ENCODE measurements at regions not wholly inside any gene's neighbourhood (a gene's known extent, or its start where the extent isn't known, plus 50 kb on each side); places are given as distances from the start of the nearest gene placed in this dataset.

DNA sequence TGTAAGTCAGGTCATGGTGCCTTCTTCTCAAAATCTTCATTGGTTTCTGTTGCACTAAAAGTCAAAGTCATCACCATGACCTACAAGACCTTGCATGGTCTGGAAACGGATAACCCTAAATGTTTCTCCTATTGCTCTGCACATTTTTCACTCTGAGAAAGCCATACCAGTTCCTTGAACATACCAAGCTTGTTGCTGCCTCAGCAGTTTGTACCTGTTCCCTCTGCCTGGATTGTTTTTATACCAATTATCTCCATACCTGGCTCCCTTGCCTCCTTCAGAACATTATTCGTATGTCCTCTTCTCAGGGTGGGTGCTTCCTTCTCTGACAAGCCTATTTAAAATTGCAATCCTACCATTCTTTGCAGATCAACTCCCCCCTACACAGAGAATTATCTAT, 498.4 kb downstream of the DSC3 start:
- TF ChIP-seq, protein P1, sequence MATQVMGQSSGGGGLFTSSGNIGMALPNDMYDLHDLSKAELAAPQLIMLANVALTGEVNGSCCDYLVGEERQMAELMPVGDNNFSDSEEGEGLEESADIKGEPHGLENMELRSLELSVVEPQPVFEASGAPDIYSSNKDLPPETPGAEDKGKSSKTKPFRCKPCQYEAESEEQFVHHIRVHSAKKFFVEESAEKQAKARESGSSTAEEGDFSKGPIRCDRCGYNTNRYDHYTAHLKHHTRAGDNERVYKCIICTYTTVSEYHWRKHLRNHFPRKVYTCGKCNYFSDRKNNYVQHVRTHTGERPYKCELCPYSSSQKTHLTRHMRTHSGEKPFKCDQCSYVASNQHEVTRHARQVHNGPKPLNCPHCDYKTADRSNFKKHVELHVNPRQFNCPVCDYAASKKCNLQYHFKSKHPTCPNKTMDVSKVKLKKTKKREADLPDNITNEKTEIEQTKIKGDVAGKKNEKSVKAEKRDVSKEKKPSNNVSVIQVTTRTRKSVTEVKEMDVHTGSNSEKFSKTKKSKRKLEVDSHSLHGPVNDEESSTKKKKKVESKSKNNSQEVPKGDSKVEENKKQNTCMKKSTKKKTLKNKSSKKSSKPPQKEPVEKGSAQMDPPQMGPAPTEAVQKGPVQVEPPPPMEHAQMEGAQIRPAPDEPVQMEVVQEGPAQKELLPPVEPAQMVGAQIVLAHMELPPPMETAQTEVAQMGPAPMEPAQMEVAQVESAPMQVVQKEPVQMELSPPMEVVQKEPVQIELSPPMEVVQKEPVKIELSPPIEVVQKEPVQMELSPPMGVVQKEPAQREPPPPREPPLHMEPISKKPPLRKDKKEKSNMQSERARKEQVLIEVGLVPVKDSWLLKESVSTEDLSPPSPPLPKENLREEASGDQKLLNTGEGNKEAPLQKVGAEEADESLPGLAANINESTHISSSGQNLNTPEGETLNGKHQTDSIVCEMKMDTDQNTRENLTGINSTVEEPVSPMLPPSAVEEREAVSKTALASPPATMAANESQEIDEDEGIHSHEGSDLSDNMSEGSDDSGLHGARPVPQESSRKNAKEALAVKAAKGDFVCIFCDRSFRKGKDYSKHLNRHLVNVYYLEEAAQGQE (IDR thresholded peaks at IDR 0.05; ENCODE audit: insufficient replicate concordance, low read depth) = no peak
- TF ChIP-seq, protein P2, sequence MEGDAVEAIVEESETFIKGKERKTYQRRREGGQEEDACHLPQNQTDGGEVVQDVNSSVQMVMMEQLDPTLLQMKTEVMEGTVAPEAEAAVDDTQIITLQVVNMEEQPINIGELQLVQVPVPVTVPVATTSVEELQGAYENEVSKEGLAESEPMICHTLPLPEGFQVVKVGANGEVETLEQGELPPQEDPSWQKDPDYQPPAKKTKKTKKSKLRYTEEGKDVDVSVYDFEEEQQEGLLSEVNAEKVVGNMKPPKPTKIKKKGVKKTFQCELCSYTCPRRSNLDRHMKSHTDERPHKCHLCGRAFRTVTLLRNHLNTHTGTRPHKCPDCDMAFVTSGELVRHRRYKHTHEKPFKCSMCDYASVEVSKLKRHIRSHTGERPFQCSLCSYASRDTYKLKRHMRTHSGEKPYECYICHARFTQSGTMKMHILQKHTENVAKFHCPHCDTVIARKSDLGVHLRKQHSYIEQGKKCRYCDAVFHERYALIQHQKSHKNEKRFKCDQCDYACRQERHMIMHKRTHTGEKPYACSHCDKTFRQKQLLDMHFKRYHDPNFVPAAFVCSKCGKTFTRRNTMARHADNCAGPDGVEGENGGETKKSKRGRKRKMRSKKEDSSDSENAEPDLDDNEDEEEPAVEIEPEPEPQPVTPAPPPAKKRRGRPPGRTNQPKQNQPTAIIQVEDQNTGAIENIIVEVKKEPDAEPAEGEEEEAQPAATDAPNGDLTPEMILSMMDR (IDR thresholded peaks at IDR 0.05; ENCODE audit: insufficient read depth, low read length) = no peak
- no peak for DNase-seq (ENCODE audit: low read depth in 1 of 2, low spot score in 1 of 2)
- no peak overlapping the region for H3K27ac ChIP-seq (replicated peaks)

DNA sequence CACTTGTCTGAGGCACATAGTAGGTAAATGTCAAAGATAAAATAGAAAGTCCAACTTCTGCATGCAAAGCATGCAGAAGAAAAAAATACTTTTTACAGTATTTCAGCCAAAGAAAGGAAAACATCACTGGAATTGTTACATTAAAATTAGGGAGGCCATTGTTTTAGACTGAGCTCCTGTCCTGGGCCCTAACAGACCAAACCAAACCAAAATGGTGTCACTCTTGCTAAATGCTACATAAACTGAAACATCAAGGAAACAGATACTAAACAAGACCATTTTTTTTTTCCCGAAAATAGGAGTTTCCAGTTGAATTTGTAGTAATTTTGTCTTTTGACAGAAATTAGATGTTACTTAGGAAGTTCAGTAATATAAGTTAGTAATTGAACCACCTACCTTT, 508.8 kb downstream of the DSC3 start:
- DNase-seq (ENCODE audit: low read depth in 1 of 2, low spot score in 1 of 2) = no peak
- no peak for TF ChIP-seq GABPA (IDR thresholded peaks at IDR 0.05; ENCODE audit: low read depth)
- TF ChIP-seq POLR2AphosphoS5 (IDR thresholded peaks at IDR 0.05; ENCODE audit: low read depth) = no peak
- TF ChIP-seq, protein P2 (IDR thresholded peaks at IDR 0.05; ENCODE audit: insufficient read depth, low read length) = no peak
- TF ChIP-seq SPI1 (IDR thresholded peaks at IDR 0.05; ENCODE audit: borderline replicate concordance, low read depth) = no peak
- TF ChIP-seq, protein P1 (IDR thresholded peaks at IDR 0.05; ENCODE audit: insufficient replicate concordance, low read depth) = no peak
- Histone ChIP-seq H3K4me3 (replicated peaks; ENCODE audit: insufficient read depth, low read length) (no peak overlapping the region), H3K27me3 (ENCODE audit: insufficient read depth, poor library complexity, severe bottlenecking) (no peaks in the 10 kb centered on the region), H3K27ac (replicated peaks) (no peak overlapping the region)

More for the DNA sequence above, 498.4 kb downstream of the DSC3 start:
- H3K4me3 ChIP-seq (replicated peaks; ENCODE audit: insufficient read depth, low read length) = no peak overlapping the region
- no peaks in the 10 kb centered on the region for H3K27me3 ChIP-seq (ENCODE audit: insufficient read depth, poor library complexity, severe bottlenecking)

DNA sequence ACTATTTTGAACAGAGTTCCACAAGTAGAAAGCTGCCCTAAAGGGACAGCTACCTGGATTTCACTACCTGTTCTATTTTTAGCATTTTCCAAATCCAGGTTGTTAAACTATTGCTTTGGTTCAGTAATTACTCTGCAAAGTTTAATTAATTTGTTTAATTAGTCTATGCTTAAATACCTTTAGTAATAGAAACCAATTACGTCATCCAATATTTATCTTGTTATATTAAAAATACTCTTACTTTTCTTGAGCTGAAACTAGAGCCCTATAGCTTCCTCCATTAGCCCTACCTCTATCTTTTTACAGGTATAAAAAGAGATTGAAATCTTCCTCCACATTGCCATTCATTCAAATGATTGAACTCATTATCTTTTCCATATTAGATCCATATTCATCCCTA, 514.6 kb downstream of the DSC3 start:
- DNase-seq (ENCODE audit: low read depth in 1 of 2, low spot score in 1 of 2) = no peak
- H3K27ac ChIP-seq (replicated peaks) = no peak overlapping the region
- H3K4me3 ChIP-seq (replicated peaks; ENCODE audit: insufficient read depth, low read length) = no peak overlapping the region
- TF ChIP-seq POLR2AphosphoS5 (IDR thresholded peaks at IDR 0.05; ENCODE audit: low read depth) (no peak), GABPA (IDR thresholded peaks at IDR 0.05; ENCODE audit: low read depth) (no peak), SPI1 (IDR thresholded peaks at IDR 0.05; ENCODE audit: borderline replicate concordance, low read depth) (no peak)
- TF ChIP-seq, protein P1 (IDR thresholded peaks at IDR 0.05; ENCODE audit: insufficient replicate concordance, low read depth) = no peak
- TF ChIP-seq, protein P2 (IDR thresholded peaks at IDR 0.05; ENCODE audit: insufficient read depth, low read length) = no peak
- no peaks in the 10 kb centered on the region for H3K27me3 ChIP-seq (ENCODE audit: insufficient read depth, poor library complexity, severe bottlenecking)
